ENCODE measurements at regions not wholly inside any gene's neighbourhood (a gene's known extent, or its start where the extent isn't known, plus 50 kb on each side); places are given as distances from the start of the nearest gene placed in this dataset.
A peak's percentile ranks its signal among the peaks of the same experiment; 100 is the strongest.

- H3K4me1 ChIP-seq (ENCODE audit: insufficient read depth, low read length), result no peaks in the 10 kb centered on the region
- no peak for TF ChIP-seq EZH2 (IDR thresholded peaks at IDR 0.05; ENCODE audit: insufficient read depth, low read length)
- TF ChIP-seq CTCF (IDR thresholded peaks at IDR 0.05; ENCODE audit: insufficient read depth, low read depth, low read length), result no peak
- Mint-ChIP-seq H3K4me1 (ENCODE audit: low read depth, unreplicated experiment) (peaks cover 5% of the 10 kb centered on the region), H3K27ac (ENCODE audit: unreplicated experiment) (no peak overlapping the region), H3K27me3 (ENCODE audit: low read depth, unreplicated experiment) (peaks cover 6% of the 10 kb centered on the region), H3K9me3 (ENCODE audit: unreplicated experiment) (peaks cover 5% of the 10 kb centered on the region), H3K36me3 (ENCODE audit: low read depth, unreplicated experiment) (no peaks in the 10 kb centered on the region), H3K4me3 (ENCODE audit: unreplicated experiment) (no peak overlapping the region)
- H3K4me2 ChIP-seq (ENCODE audit: low read length), result no peak overlapping the region
- H3K9me3 ChIP-seq (ENCODE audit: insufficient read depth, low read depth, low read length), result no peaks in the 10 kb centered on the region
- H3K4me3 ChIP-seq (ENCODE audit: insufficient read depth, low read depth, low read length), result no peak overlapping the region
- no peaks in the 10 kb centered on the region for H4K20me1 ChIP-seq (ENCODE audit: insufficient read depth, low read length)
- H3K79me2 ChIP-seq (ENCODE audit: insufficient read depth, low read length), result no peaks in the 10 kb centered on the region
- no peak overlapping the region for H3K27ac ChIP-seq (ENCODE audit: low read depth, low read length)
- H3K9ac ChIP-seq (ENCODE audit: low read length), result no peak overlapping the region
- no peak overlapping the region for H2AFZ ChIP-seq (ENCODE audit: low read depth, low read length)
- H3K36me3 ChIP-seq (ENCODE audit: insufficient read depth, low read length), result no peaks in the 10 kb centered on the region
- no peak for FAIRE-seq
- no peaks in the 10 kb centered on the region for H3K27me3 ChIP-seq (ENCODE audit: insufficient read depth, low read length)
- peak; percentile 59 for DNase-seq (ENCODE audit: low read depth)
Observed at GRCh38 chr6:163876391-163876790, 461.9 kb downstream of the QKI start.

DNA sequence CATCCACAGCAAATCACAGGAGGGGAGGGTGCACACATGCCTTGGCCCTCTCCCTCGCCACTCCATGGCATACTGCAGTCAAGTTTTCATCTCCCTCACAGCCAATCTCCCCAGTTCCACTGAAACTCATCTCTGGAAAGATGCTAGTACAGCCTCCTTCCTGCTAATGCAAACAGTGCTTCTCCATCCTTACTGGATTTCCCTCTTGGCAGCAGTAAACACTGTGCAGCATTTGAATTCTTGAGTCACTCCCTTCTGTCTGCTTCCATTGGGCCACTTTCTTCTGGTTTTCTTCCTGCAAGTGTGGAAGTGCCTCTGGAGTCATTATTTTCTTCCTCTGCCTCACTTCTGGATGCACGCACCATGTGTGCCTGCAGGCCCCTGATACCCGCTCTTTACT lies 460.3 kb downstream of the QKI start:
- TF ChIP-seq EZH2 (IDR thresholded peaks at IDR 0.05; ENCODE audit: insufficient read depth, low read length) (no peak), CTCF (IDR thresholded peaks at IDR 0.05; ENCODE audit: insufficient read depth, low read depth, low read length) (no peak)
- Histone ChIP-seq H3K27ac (ENCODE audit: low read depth, low read length) (no peak overlapping the region), H3K9ac (ENCODE audit: low read length) (no peak overlapping the region), H3K4me3 (ENCODE audit: insufficient read depth, low read depth, low read length) (no peak overlapping the region), H3K27me3 (ENCODE audit: insufficient read depth, low read length) (no peaks in the 10 kb centered on the region), H4K20me1 (ENCODE audit: insufficient read depth, low read length) (no peaks in the 10 kb centered on the region), H3K4me2 (ENCODE audit: low read length) (no peak overlapping the region), H3K36me3 (ENCODE audit: insufficient read depth, low read length) (no peaks in the 10 kb centered on the region), H3K9me3 (ENCODE audit: insufficient read depth, low read depth, low read length) (no peaks in the 10 kb centered on the region), H3K4me1 (ENCODE audit: insufficient read depth, low read length) (no peaks in the 10 kb centered on the region), H3K79me2 (ENCODE audit: insufficient read depth, low read length) (no peaks in the 10 kb centered on the region), H2AFZ (ENCODE audit: low read depth, low read length) (no peak overlapping the region)
- Mint-ChIP-seq H3K27ac (ENCODE audit: unreplicated experiment) (no peak overlapping the region), H3K4me1 (ENCODE audit: low read depth, unreplicated experiment) (peaks cover 5% of the 10 kb centered on the region), H3K27me3 (ENCODE audit: low read depth, unreplicated experiment) (peaks cover 6% of the 10 kb centered on the region), H3K4me3 (ENCODE audit: unreplicated experiment) (no peak overlapping the region), H3K36me3 (ENCODE audit: low read depth, unreplicated experiment) (no peaks in the 10 kb centered on the region), H3K9me3 (ENCODE audit: unreplicated experiment) (peaks cover 5% of the 10 kb centered on the region)
- no peak for DNase-seq (ENCODE audit: low read depth)
- no peak for FAIRE-seq

DNA sequence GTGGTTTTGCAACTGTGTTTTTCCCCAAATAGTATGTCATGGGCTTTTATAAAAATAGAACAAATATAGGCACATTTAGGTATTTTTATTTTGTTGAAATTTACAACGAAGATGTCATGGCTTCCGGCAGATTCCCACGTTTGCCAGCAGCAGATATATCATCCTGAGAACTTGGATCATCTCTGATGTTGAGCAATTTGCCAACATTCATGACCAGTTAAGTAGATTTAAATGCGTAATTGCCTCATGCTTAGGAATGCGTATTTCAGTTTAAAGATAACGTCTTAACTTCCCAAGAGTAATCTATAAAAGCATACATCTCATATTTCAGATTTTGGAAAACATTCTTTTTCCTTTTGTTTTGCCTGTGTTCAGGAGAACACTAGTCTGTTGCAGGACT lies 457.8 kb downstream of the QKI start:
- Mint-ChIP-seq H3K9me3 (ENCODE audit: unreplicated experiment) (peaks cover 5% of the 10 kb centered on the region), H3K27me3 (ENCODE audit: low read depth, unreplicated experiment) (peaks cover 6% of the 10 kb centered on the region), H3K4me1 (ENCODE audit: low read depth, unreplicated experiment) (no peaks in the 10 kb centered on the region), H3K36me3 (ENCODE audit: low read depth, unreplicated experiment) (no peaks in the 10 kb centered on the region), H3K4me3 (ENCODE audit: unreplicated experiment) (no peak overlapping the region), H3K27ac (ENCODE audit: unreplicated experiment) (no peak overlapping the region)
- TF ChIP-seq CTCF (IDR thresholded peaks at IDR 0.05; ENCODE audit: insufficient read depth, low read depth, low read length) (no peak), EZH2 (IDR thresholded peaks at IDR 0.05; ENCODE audit: insufficient read depth, low read length) (no peak)
- Histone ChIP-seq H3K27ac (ENCODE audit: low read depth, low read length) (peak overlapping the region; percentile 32), H3K27me3 (ENCODE audit: insufficient read depth, low read length) (no peaks in the 10 kb centered on the region), H3K9me3 (ENCODE audit: insufficient read depth, low read depth, low read length) (no peaks in the 10 kb centered on the region), H2AFZ (ENCODE audit: low read depth, low read length) (no peak overlapping the region), H3K36me3 (ENCODE audit: insufficient read depth, low read length) (no peaks in the 10 kb centered on the region), H4K20me1 (ENCODE audit: insufficient read depth, low read length) (no peaks in the 10 kb centered on the region), H3K4me2 (ENCODE audit: low read length) (no peak overlapping the region), H3K4me3 (ENCODE audit: insufficient read depth, low read depth, low read length) (no peak overlapping the region), H3K4me1 (ENCODE audit: insufficient read depth, low read length) (no peaks in the 10 kb centered on the region), H3K79me2 (ENCODE audit: insufficient read depth, low read length) (no peaks in the 10 kb centered on the region), H3K9ac (ENCODE audit: low read length) (no peak overlapping the region)
- DNase-seq (ENCODE audit: low read depth), result peak; percentile 97
- no peak for FAIRE-seq
